ENCODE measurements at regions not wholly inside any gene's neighbourhood (a gene's known extent, or its start where the extent isn't known, plus 50 kb on each side); places are given as distances from the start of the nearest gene placed in this dataset.
"Not testable (repeated sequence)": the region's sequence is repeated elsewhere in the genome, so short reads cannot be mapped to it uniquely, and the experiment has no call there.

DNA sequence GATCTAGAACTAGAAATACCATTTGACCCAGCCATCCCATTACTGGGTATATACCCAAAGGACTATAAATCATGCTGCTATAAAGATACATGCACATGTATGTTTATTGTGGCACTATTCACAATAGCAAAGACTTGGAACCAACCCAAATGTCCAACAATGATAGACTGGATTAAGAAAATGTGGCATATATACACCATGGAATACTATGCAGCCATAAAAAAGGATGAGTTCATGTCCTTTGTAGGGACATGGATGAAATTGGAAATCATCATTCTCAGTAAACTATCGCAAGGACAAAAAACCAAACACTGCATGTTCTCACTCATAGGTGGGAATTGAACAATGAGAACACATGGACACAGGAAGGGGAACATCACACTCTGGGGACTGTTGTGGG, 178.3 kb upstream of the XIST start:
- TF ChIP-seq, protein P1, sequence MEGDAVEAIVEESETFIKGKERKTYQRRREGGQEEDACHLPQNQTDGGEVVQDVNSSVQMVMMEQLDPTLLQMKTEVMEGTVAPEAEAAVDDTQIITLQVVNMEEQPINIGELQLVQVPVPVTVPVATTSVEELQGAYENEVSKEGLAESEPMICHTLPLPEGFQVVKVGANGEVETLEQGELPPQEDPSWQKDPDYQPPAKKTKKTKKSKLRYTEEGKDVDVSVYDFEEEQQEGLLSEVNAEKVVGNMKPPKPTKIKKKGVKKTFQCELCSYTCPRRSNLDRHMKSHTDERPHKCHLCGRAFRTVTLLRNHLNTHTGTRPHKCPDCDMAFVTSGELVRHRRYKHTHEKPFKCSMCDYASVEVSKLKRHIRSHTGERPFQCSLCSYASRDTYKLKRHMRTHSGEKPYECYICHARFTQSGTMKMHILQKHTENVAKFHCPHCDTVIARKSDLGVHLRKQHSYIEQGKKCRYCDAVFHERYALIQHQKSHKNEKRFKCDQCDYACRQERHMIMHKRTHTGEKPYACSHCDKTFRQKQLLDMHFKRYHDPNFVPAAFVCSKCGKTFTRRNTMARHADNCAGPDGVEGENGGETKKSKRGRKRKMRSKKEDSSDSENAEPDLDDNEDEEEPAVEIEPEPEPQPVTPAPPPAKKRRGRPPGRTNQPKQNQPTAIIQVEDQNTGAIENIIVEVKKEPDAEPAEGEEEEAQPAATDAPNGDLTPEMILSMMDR (IDR thresholded peaks at IDR 0.05 in 8 of 11, conservative IDR thresholded peaks at IDR 0.05 in 3 of 11) = not testable (repeated sequence)
- not testable (repeated sequence) for TF ChIP-seq POLR2AphosphoS5 (IDR thresholded peaks at IDR 0.05)
